ENCODE measurements at regions not wholly inside any gene's neighbourhood (a gene's known extent, or its start where the extent isn't known, plus 50 kb on each side); places are given as distances from the start of the nearest gene placed in this dataset.

DNA sequence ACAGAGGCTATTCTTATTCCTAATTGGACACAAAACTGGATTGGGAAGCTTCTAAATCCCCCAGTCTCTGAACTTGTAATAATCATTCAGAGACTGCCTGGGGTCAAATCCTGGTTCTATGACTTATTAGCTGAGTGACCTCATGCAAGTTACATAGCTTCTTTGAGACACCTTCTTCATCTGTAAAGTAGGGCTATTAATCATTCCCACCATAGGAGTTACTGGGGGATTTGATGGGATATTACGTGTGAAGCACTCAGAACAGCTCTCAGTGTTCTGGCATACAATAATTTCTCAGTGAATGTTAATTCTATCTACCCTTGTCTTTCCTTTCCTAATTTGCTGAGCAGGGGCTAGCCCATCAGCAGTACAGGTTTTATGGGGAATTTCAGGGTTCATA lies 256.7 kb upstream of the TNP1 start:
- DNase-seq (ENCODE audit: low spot score): no peak

DNA sequence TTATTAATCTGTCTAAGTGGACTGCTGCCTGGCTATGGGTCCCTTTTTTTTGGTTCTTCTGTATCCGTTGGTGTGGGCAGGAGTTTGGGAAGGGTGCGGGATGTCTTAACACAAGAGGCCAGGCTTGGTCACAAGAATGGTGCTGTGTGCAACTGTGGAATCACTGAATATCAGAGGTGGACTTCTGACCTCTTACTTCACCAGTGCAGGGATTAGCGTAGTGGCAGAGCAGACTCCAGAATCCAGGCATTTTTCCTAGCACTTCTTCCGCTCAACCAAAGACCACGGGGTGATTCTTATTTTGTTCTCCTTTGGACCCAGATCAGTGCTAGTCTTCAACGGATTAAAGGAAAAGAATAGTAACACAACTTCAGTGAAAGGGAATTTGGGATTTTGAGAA lies 254.3 kb upstream of the TNP1 start:
- no peak for DNase-seq (ENCODE audit: low spot score)

DNA sequence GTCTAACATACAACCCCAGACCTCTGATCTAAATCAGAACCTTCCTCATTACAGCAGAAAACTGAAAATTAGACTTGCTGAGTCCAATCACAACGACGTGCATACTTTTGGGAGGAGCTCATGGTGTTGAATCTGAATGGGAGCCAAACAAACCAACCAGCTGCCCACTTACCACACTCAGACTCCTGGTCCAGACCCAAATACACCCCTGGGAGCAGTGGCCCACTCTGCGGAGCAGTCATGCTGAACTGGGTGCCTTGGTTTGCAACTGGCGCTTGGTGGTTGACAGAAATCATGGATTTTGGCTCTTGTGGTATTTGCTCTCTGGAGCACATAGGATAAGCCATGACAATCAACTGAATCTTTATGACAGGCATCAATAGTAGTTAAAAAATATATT lies 253.6 kb upstream of the TNP1 start:
- no peak for DNase-seq (ENCODE audit: low spot score)

DNA sequence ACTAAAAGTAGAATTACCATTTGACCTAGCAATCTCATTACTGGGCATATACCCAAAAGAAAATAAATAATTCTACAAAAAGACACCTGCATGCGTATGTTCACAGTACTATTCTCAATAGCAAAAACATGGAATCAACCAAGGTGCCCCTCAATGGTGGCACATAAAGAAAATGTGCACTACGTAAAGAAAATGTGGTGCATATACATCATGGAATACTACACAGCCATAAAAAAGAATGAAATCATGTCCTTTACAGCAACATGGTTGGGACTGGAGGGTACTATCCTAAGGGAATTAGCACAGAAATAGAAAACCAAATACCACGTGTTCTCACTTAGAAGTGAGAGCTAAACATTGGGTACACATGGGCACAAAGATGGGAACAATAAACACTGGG lies 250.7 kb upstream of the TNP1 start:
- DNase-seq (ENCODE audit: low spot score): no peak

DNA sequence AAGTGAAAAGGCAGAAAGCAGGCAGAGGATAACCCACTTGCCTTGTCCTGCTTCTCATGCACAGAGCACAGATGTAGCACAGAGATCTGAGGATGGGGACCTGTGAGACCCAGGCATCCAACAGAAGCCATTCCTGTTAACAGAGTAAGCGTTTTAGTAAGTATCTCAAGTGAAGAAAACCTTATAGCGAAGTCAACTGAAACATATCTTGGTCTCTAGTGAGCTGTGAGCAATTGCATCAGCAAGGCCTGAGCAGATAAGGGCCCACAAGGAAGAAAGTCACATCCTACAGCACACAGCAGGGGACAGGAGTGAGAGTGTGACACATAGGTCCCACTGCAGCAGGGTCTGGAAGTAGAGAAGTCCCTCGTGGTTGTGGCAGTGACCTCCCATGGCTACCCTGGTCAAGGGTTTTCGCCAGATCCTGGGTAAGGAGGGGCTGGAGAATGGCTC lies 248.7 kb upstream of the TNP1 start:
- DNase-seq (ENCODE audit: low spot score): no peak

DNA sequence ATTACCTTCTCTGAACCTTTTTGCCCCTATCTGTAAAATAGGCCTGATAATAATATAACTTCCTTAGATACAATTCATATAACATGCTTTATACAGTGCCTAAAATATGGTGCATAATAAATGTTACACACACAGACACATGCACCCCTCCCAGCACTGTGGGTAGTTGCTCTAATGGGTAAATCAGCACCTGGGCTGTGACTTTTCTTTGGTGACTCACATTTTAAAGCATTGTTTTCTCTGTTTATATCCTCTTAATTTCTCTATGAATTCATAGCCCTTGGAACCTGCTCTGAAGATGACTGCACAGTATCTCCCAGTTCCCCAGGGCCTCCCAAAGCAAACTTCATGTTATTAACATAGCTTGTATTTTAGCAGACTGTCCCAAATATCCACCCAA lies 248.2 kb upstream of the TNP1 start:
- DNase-seq (ENCODE audit: low spot score): no peak

DNA sequence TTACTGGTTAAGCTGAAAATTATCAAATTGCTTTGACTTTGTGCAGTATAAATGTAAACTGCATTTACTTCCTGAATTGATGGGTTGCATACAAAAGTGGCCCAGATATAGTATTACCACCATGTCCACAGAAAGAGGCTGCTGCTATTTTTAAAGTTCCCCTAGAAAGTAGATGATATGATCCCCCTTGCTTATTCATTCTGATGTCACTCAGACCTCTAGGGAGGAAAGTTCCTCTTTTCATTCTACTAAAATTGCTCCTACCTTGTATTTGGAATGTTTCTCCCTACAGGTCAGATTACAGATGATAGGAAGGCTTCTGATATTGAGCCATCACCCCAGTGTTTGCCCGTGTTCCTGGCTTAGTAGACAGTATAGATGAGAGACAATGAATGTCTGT lies 247.6 kb upstream of the TNP1 start:
- no peak for DNase-seq (ENCODE audit: low spot score)

DNA sequence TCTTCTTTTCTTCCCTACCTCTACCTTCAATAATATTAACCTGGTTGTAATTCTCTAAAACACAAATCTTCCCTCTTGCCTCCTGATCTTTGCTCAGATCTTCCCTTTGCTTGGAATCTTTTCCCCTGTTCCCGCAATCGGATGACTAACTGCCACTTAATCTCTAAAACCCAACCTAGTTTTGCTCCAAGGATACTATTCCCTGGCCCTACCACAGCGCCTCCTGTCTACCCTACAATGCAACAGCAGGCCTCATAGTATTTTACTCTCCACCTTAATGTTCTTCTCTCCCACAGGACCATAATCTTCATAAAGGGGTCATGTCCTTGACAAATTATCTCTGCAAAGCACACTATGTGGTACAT lies 246.8 kb upstream of the TNP1 start:
- no peak for DNase-seq (ENCODE audit: low spot score)

DNA sequence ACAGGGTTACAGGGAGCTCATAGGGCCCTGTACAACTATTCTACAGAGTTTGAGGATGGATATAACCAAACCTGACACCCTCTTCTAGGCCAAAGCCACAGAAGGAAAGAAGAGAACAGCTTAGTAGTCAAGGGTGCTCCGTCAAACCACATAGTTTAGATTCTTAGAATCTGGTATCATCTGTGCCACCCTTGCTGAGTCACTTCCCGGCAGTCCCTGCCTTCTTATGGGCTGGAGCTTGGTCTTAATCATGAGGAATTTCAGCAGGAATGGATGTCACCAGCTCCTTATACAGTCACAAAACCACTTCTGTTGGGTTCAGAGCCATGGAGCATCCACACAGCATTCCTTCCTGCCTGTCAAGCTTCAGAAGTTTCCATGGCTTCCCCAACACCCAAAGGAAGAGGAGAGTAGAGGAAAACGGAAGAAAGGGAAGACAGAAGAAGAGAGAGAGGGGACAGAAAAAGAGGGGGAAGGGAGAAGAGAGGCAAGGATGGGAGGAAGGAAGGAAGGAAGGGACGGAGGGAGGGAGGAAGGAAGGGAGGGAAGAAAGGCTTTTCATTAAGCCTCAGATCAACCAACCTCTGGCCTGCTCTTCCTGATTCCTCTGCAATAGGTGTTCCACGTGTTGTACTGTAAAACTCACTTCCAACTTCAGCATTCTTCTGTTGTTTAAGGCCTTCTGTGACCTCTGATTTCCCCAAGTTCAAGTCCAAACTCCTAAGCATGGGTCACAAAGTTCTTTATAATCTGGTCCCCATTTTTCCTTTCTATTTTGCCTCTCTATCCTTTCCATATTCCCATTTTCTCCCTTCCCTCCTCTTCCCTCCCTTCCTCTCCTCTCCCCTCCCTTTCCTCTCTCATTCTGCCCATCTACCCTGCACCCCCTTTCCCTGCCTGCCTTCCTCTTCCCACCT lies 246.1 kb upstream of the TNP1 start:
- DNase-seq (ENCODE audit: low spot score): peak; percentile 58

DNA sequence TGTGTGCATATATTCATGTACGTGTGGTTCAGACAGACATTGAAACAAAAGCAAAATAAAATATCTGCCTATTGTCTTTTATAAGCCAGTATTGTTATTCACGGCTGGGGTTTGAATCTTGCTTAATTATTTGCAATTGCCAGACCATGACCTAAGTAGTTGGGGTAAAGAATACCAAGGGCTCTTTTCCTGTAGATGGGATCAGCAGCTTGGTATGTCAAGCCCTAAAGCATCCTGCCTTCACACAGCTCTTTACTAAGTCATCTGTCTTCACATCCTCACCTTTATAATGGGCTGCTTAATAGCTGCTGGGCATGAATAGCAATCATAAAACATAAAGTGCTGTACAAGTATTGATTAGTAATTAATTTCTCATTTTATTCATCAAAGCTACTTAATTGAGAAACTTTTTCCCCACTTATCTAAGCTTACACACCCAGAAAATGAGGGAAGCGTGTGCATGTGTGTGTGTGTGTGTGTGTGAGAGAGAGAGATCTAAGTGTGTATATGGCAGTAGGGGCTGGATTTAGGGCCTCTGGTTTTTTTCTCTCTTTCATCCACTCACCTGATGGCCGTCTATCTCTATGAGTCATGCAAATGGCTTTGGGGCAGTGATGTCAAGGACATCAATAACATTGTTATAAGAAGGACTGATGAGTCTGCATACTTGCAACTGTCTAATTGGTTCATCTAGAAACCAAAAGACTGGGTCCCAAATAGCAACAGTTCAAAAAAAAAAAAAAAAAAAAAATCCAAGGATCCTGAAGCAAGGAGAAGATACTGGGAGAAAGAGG lies 244.1 kb upstream of the TNP1 start:
- no peak for DNase-seq (ENCODE audit: low spot score)

DNA sequence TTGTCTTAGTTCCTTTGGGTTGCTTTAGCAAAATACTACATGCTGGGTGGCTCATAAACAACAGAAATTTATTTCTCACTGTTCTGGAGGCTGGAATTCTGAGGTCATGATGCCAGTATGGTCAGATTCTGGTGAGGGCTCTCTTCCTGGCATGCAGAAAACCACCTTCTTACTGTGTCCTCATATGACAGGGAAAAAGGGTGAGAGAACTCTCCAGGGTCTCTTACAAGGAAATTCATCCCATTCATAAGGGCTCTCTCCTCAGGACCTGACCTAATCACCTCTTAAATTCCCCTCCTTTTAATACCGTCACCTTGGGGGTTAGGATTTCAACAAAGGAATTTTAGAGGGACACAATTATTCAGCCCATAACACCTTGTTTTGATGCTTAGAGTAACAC lies 243.1 kb upstream of the TNP1 start:
- DNase-seq (ENCODE audit: low spot score): no peak

DNA sequence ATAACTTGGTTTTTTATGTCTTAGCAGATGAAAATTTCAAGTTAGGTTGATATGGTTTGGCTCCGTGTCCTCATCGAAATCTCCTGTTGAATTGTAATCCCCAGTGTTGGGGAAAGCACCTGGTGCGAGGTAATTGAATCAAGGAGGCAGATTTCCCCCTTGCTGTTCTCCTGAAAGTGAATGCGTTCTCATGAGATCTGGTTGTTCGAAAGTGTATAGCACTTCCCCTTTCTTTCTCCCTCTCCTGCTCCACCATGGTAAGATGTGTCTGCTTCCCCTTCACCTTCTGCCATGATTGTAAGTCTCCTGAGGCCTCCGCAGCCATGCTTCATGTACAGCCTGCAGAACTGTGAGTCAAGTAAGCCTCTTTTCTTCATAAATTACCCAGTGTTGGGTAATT lies 242.1 kb upstream of the TNP1 start:
- no peak for DNase-seq (ENCODE audit: low spot score)

DNA sequence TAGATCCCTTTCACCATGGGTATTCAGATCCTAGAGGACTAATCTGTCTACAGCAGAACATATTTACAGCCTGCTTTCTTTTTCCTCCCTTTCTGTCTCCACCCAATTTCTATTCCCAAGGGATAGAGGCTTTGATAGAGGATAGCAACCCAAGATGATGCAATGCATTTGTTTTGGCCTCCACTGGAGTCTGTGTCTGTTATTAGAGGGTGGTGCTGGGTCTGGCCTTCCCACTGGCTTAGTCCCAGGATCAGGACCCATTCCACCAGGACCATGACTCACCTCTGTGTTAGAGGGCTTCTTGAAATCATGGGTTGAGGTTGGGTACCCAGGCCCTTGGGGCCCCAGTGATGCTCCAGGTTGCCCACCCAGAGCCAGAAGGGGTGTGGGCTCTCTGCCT lies 239.7 kb upstream of the TNP1 start:
- DNase-seq (ENCODE audit: low spot score): no peak

DNA sequence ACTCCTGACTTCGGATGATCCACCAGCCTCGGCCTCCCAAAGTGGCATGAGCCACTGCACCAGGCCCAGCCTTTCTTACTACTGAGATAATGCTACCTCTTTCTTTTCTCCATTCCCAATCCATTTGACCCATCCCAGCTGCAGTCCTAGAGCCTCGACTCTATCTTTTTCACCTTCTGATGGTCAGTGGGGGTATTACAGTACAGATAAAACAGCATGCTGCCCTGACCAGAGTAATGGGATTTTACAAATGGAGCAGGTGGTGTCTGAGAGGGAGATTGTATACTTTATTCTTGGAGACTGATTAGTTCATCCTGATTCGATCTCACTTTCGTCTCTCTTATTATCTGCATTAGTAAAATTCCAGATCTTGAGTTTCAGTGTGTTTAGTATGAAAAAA lies 238.6 kb upstream of the TNP1 start:
- DNase-seq (ENCODE audit: low spot score): no peak

DNA sequence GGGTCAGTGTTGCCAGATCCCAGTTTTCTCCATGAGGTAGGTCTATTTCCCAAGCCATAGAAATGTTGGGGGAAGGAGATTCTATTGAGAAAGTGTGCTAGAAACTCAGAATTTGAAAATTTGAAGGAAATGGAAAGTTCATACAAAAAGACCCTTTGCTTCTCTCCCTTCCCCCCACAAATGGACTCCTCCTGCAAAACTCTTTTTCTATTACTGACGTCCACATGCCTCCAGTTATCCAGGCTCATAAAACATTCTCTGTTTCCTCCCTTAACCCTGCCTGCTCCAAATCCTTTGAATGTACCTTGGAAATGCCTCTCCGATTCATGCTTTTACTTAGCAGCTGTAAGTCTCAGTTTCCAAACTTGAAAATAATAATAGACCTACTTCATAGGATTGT lies 237.5 kb upstream of the TNP1 start:
- DNase-seq (ENCODE audit: low spot score): no peak

DNA sequence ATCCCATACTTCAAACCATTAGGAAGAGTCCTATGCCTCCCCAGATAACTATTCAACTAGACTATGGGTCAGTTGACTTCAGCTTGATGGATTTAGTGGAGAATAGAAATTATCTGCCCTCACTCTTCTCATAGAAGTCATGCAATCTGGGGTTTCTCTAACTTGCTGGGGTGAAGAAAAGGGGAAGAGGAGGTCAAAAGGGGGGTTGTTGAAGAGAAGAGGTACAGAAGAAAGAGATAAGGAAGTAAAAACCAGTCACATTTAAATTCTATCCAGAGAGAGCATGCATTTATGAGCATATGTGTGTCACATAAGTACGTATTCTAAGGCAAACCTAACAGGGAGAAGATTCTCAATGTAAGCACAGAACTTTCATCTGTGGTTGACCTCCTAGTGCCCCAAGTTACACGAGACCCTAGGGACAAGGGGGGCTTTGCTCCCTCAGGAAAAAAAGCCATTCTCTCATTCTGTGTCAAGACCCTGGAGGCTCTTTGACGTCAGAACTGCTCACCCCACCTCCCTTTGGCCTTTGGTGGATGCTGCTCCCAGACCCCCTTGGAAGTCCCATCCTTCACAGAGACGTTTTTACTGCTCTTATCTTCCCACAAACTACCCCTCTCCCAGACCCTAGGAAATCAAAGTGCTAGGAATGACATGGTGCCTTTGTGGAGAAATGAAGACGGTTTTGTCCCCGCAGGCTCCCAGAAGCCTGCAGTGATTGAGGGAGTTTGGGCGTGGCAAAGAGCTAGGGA lies 236.8 kb upstream of the TNP1 start:
- DNase-seq (ENCODE audit: low spot score): no peak

DNA sequence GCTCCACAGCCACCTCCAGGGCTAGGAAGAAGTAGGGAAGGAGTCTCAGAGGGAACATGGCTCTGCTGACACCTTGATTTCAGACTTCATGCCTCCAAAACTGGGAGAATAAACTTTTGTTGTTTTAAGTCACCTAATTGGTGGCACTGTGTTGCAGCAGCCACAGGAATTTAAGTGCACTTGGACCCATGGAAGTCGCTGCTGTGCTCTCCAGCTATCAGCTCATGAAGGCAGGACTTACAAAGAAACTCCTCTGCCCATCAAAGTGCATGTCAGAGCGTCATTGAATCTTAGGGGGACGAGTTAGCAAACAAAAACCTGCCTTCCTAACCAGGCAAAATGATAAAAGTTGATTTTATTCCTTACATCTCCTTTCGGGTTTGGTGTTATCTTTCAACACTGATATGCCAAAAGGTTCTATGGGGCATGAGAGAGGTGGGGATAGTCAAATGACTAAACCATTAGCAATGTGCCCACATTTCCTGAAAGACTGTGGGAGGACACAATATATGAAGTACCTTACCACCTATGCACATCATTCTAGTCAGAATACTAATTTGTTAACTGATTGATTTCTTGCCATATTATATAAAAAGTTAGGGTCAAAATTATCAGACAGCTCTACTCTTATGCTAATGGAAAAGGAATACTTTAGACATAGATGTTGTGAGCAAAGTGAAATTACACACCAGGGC lies 235.8 kb upstream of the TNP1 start:
- DNase-seq (ENCODE audit: low spot score): no peak

DNA sequence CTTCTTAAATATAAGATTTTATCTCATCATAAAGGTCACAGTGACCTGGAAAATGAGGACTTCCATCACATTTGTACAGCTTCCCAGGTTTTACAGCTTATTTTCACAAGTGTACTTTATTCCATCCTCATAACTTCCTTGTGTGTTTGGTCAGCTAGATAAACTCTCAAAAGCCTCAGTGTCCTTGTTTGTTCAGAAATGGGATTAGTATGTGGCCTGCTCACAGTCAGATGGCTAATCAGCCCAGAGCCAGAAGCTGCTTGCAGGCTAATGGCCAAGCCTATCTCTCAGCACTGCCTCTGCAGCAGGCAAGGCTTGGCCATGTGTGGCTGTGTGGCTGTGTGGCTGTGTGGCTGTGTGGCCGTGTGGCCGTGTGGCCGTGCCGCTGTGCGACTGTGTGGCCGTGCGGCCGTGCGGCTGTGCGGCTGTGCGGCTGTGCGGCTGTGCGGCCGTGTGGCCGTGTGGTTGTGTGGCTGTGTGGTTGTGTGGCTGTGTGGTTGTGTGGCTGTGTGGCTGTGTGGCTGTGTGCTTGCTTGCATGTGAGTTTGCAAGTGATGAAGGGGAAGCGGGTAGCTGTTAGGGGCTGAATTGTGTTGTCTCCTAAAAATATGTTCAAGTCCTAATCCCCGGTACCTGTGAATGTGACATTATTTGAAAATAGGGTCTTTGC lies 233.0 kb upstream of the TNP1 start:
- DNase-seq (ENCODE audit: low spot score): no peak

DNA sequence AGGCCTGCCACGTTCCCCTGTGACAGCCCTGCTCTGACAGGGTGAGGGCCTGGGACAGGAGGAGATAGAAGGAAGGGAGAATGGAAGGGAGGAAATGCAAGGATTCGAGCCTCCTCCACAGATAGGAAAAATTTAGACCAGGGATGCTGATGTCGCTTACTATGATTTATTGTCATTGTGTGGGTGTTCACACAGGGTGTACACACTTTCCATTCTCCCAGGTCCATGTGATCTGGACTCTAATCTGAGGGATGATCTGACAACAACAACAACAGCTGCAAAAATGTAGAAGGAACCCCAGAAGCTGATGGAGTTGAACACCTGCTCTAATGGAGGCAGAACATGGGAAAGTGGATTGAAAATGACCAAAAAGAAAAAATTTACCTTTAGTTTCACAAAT lies 231.7 kb upstream of the TNP1 start:
- DNase-seq (ENCODE audit: low spot score): no peak

DNA sequence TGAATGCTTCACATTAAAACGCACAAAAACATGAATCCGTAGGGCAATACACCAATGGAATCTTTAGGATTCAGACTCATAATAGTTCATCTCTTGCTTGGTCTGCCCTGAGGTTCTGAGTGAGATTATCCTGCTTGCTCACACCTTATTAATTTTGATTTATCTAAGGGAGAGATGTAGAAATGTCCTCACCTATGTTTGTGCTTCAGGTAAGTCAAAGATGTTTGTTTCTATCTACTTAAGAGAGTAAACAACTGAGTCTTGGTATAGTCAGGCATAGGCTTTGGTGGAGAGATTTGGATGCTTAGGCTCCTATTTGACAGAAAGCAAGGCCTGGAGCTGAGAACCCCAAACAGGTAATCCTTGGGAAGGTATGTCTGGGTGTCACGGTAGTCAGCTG lies 231.0 kb upstream of the TNP1 start:
- DNase-seq (ENCODE audit: low spot score): no peak

DNA sequence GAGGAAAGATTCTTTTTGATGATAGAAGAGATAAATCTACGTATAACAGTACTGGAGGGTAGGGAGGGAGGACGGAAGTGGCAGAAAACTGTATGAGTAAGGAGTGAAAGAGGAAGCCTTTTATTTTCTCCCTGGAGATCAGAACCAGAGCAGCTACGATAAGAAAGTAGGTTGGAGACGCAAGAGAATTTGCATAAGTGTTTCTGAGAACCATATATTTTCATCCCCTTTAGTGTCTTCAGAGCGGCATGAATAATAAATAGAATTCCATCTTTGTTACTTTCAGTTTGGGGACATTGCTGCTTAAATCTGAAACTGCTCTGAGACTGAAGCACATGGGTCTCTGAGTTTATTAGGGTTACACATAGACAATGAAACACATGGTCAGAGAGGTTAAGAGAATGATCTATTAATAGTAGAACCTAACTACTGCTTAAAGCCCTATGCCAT lies 230.2 kb upstream of the TNP1 start:
- DNase-seq (ENCODE audit: low spot score): peak; percentile 63

Measured in activated CD4-positive, alpha-beta T cell treated with anti-CD3 and anti-CD28 coated beads, Interleukin-2, Interleukin-4, amounts not matched to agents 100 ng/mL and 50 ng/mL, durations not matched to agents 16 hours and 8 hours (primary cell).